ENCODE measurements at regions not wholly inside any gene's neighbourhood (a gene's known extent, or its start where the extent isn't known, plus 50 kb on each side); places are given as distances from the start of the nearest gene placed in this dataset.

GRCh38 chr11:116529271-116529670 lies 243.5 kb downstream of the BUD13 start:
- DNase-seq, result no peak

DNA sequence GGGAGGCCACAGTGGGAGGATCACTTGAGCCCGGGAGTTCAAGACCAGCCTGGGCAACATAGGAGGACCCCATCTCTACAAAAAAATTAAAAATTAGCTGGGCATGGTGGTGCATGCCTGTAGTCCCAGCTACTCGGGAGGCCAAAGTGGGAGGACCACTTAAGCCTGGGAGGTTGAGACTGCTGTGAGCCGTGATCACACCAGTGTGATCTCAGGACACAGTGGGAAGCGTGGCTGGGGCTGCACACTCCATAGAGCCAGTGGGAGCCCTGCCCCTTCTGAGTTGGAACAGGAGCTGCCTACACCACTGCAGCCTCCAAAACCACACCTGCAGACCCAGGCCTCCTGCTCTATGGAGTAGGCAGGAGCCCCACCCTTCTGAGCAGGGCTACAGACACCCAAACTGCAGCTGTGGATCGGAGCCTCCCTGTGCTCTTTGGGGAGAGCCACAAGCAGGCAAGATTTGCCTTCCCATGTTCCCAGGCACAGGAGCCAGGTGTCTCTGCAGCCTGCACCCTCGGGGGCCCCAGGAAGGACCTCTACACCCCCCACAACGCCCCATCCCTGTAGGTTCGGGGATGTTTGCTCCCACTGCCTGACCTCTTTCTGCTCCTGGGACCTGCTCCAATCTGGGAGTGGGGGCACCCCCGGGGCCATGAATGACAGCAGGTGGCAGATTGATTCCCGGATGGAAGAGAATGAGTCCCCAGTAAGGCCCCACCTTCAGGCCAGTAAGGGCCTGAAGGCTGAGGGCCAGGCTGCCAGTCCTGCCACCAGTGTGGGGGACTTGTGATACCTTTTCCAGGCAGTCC lies 245.4 kb downstream of the BUD13 start:
- no peak for DNase-seq

- DNase-seq, result no peak
Observed at GRCh38 chr11:116525961-116526495, 246.8 kb downstream of the BUD13 start.

GRCh38 chr11:116519499-116519898 lies 253.3 kb downstream of the BUD13 start:
- DNase-seq, result no peak

- DNase-seq, result no peak
Observed at GRCh38 chr11:116518141-116518540, 254.6 kb downstream of the BUD13 start.

DNA sequence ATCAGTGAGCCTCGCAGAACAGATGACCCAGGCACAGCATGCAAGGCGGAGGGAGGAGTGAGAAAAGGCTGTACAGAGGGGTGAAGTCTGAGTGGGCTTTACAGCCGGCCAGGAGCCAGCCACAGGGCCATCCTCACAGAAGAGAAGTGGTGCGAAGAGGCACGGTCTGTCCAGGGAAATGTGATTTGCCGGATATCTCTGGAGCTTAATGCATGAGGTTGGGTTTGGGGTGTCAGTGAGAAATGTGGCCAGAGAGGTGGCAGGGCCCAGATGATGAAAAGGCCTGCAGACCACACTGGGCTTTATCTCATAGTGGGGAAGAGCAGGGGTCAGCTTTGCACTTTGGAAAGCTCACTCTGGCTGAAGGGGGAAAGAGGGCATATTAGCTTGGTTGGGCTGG lies 255.2 kb downstream of the BUD13 start:
- no peak for DNase-seq

GRCh38 chr11:116517077-116517476 lies 255.7 kb downstream of the BUD13 start:
- no peak for DNase-seq

DNA sequence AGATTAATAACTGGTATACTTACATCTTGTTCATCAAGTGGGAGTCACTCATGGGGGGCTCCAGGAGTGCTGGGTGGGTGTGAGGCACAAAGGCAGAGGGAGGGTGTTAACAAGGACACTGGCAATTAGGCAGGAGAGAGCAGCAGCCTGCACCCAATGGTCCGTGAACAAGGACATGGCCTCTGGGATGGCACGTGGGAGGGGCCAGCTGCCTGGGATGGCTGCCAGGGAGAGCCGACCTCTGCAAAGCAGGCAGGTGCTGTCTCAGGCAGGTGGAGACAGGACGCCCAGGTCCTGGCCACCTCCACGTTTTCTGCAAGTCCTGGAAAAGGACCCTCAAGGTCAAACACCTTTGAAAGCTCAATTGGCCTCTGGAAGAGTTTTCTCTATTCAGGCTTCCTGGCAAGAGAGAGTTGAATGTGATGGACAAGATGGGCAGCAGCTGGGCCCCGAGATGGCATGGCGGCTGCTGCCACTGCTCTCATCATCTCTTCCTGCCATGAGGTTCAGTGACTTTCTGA lies 257.1 kb downstream of the BUD13 start:
- DNase-seq, result no peak

DNA sequence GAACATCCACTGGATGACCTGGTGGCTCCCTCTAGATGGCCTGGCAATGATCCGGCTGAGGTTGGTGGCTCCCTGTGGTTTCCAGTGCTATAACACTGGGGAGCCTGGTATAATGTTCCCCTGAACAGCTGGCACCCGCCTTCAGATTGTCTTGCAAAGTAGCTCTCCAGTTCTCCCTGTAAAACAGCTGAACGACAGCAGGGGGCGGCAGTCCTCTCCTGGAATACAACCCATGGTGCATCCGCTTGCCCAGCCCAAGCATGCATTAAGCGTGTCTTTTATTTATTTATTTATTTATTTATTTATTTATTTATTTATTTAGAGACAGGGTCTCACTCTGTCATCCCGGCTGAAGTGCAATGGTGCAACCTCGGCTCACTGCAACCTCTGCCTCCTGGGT lies 258.9 kb downstream of the BUD13 start:
- no peak for DNase-seq

DNA sequence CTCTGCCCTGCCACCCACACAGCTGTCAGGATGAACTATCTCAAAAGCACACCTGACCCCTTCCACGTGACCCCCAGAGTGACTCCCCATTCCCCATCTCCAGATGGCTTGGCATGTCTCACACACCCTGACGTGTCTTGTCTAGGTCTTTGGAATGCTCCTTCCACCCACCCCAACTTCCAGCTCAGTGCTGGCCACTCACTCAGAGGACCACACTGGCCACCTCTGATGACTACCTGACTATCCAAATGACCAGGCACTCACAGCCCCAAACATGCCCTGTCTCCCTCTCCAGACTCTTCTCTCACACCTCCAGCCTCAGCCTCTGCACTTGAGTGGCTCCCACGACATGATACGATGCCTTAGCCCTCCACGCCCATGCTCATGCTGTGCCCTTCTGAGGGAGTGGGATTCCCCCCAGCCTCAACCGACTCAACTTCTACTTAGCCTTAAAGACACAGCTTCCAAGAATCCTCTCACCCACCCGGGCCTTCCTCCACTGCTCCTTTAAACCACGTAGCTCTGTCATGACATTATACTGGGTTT lies 259.4 kb downstream of the BUD13 start:
- DNase-seq, result no peak

DNA sequence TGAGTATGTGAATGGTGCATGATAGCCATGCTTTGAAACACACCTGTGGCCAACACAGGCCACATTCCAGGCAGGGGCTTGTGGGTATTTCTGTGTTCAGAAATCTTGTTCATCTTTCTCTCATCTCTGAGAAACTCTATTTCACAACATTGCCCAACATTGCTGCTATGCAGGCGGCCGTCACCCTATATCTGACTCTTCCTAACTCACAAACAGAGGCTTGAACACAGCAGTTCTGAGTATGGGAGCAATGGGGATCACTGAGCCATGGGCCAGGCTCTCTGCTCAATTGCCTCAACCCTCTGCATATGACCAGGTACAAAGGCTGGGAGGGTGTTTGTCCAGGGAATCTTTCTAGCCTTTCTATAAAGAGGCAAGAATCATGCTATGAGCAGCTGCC lies 259.9 kb downstream of the BUD13 start:
- no peak for DNase-seq

GRCh38 chr11:116511684-116512083 lies 261.1 kb downstream of the BUD13 start:
- DNase-seq, result no peak

DNA sequence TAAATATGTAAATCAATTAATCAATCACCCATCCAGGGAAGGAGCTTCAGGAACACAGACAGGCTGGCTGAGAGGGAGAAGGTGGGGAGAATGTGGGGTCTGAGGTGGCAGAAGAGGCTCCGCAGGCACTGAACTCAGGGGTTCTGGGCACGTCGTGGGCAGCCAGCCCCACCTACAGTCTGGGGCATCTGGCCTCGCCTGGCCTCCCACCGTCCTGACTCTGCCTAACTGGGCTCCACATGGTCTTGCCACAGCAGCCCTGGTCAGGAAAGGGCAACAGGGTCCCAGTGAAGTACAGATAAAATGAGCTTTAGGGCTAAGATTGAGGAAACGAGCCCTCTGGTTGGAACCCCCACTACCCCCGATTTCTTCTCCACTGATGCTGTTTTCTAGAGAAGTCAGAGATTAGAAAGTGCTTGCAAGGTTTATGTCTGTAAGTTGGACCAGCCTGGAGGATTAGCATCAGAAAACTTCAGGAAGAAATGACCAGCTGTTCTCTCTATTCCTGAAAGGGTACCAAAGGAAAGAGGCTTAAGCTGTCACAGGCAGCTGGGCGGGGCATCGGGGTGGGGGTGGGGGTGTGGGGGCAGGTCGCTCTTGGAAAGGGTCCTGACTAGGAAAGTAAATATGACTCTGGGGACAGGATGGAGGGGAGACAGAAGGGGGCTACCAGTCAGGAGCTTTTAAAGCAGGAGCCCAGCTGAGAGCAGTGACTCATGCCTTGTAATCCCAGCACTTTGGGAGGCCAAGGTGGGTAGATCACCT lies 261.7 kb downstream of the BUD13 start:
- DNase-seq, result no peak

DNA sequence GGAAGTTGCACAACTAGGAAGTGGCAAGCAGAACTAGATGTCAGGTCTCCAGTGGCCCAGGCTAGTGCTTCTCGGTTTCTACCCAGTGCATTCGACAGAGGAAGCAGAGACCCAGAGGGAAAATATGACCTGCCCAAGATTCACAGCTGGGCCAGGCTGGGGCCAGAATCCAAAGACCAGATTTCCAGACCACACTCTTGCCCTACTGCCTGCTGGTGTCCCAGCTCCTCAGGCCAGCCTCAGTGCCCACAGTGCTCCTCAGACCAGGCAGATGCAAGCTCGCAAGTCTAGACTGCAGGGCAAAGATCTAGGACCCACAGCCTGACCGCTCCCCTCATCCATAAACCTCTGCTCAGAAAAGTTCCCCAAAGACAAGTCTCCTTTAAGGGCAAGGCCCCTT lies 262.6 kb downstream of the BUD13 start:
- no peak for DNase-seq

GRCh38 chr11:116509551-116509950 lies 263.2 kb downstream of the BUD13 start:
- no peak for DNase-seq

DNA sequence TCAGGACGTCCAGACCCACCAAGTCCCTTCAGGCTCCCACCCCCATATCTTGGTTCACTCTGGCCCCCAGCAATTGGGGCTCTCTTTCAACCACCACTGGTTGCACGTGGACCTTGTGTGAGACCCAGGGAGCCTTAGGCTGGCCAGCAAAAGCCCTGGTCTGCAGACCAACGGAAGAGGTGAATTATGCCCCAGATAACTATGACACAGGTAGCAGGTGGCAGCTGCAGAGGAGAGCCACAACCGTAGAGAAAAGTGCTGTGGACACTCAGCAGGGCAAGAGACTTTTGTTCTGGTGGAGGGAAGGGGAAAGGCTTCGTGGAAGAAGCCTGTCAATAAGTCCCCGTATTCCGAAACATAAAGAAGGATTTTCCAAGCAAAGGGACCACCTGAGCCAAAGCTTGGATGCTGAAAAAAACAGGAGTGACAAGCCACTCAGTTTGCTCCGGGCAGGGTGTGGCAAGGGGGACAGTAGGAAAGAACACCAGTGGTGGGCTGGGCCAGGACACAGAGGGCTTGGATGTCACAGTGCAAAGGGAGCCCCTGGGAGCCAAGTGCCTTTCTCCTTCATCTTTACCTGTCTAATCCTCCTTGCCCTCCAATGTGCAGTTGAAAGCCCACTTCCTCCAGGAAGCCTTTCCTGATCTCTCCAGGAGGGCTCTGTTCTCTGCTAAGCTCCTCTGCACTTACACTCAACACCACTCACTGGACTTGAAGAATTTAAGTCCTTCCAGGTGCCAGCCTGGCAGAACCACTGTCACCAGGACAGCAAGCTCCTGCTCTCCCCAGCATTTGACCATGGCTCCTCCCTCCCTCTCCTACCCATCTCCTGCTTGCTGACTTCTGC lies 264.7 kb downstream of the BUD13 start:
- no peak for DNase-seq

- DNase-seq, result no peak
Observed at GRCh38 chr11:116507016-116507415, 265.8 kb downstream of the BUD13 start.

DNA sequence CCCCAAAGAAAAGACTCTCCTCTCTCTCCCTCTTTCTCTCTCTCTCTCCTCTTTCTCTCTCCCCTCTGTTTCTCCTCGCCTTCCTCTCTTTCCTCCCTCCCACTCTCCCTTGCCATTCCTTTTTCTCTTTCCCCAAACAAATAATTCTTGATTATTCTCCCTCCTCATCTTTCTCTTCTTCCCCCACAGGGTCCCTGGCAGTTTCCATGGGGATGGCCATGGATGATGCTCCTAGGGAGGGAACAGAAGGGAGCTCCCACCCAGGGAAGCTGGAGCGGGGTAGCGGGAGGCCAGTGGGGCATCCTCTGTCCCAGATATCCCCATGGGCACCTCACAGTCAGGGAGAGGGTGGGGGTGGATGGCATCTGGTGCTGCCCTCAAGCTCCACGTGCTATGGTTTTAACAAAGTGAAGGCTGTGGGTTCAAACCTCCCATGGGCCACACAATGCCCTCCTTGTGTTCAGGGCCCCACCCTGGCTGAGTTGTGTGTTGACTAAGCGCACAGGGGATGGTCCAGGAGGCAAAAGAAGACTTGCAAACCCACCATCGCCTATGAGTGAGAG lies 266.4 kb downstream of the BUD13 start:
- DNase-seq, result no peak

- DNase-seq, result no peak
Observed at GRCh38 chr11:116505298-116506262, 267.2 kb downstream of the BUD13 start.

DNA sequence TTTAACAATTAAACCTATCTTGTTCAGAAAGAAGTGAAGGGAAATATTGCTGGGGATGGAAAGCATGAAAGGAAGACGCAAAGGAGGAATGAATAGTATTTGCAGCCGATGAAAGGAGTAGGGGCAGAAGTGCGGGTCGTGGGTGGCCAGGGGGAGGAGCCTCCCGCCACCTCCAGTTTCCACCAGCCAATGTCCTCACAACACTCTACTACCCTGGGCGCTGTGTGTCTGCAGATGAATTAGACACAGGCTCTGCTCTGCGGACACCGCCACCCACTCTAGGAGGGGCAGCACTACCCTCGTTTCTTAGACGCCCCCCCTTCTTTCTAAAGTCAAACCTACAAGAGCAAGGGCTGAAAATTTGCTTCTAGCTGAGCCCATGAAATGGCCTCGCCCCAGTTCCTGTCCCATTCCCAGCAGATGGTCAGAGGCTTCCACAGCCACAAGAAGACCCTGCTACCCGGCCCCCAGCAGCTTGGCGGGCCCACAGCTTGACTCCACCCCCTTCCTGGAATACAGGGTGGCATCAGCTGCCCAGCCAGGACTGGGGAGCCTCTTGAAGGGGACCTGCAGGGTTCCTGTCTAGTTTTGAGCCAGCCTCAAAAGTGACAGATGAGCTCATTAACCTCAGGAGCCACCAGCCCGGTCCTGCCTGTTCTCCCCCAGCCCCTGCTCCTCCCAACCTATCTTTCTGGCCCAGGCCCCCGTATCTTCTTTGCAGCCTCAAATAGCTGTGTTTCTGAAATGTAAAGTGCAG lies 268.1 kb downstream of the BUD13 start:
- DNase-seq, result no peak

All from CD4-positive, alpha-beta T cell treated with Interleukin-17A for 4 hours (primary cell).